Activated CD8-positive, alpha-beta T cell treated with anti-CD3 and anti-CD28 coated beads for 36 hours (primary cell): ENCODE measurements at regions not wholly inside any gene's neighbourhood (a gene's known extent, or its start where the extent isn't known, plus 50 kb on each side); places are given as distances from the start of the nearest gene placed in this dataset.

ENCODE experiments used
- ATAC-seq: fragments of 200-7000 bp; cut with Tn5 transposase; one replicate; pipeline ENCODE4 v1.10.0; 2021; ENCODE audit warnings: mild to moderate bottlenecking, moderate library complexity
- CTCF ChIA-PET: fragments of 350-600 bp; sonication (Branson Sonifier 250); formaldehyde crosslinking; loops from one replicate; lab custom pipeline; 2021; ENCODE audit warnings: antibody characterized with exemption; lab: Charles Lee
- POLR2A ChIA-PET: fragments of 350-600 bp; sonication (Branson Sonifier 250); formaldehyde crosslinking; loops from one replicate; lab custom pipeline; 2021; ENCODE audit warnings: antibody characterized with exemption; lab: Charles Lee
- DNase-seq: peaks from one replicate; pipeline ENCODE4 v3.0.0-alpha.2; 2020
- H3K27ac Mint-ChIP-seq: one replicate; pipeline ENCODE4 v1.8.0; 2021; ENCODE audit warnings: mild to moderate bottlenecking, mixed read lengths
- H3K27me3 Mint-ChIP-seq: one replicate; pipeline ENCODE4 v1.8.0; 2021; ENCODE audit warnings: mixed read lengths
- H3K36me3 Mint-ChIP-seq: one replicate; pipeline ENCODE4 v1.8.0; 2021; ENCODE audit warnings: low read depth, mixed read lengths
- H3K4me1 Mint-ChIP-seq: one replicate; pipeline ENCODE4 v1.8.0; 2021; ENCODE audit warnings: low read depth, mixed read lengths
- H3K4me3 Mint-ChIP-seq: one replicate; pipeline ENCODE4 v1.8.0; 2021; ENCODE audit warnings: mild to moderate bottlenecking, moderate library complexity, mixed read lengths
- H3K9me3 Mint-ChIP-seq: one replicate; pipeline ENCODE4 v1.8.0; 2021; ENCODE audit warnings: mixed read lengths
- intact Hi-C: fragments of 100-400 bp; cut with micrococcal nuclease; formaldehyde crosslinking; loops from one replicate; pipeline ENCODE4 v1.10.0; 2022
- TF ChIP-seq, protein P1 (sequence below): fragments of 200-600 bp; IDR thresholded peaks from one replicate; pipeline ENCODE4 v1.8.0; 2022; ENCODE audit warnings: antibody characterized with exemption, mild to moderate bottlenecking

DNA sequence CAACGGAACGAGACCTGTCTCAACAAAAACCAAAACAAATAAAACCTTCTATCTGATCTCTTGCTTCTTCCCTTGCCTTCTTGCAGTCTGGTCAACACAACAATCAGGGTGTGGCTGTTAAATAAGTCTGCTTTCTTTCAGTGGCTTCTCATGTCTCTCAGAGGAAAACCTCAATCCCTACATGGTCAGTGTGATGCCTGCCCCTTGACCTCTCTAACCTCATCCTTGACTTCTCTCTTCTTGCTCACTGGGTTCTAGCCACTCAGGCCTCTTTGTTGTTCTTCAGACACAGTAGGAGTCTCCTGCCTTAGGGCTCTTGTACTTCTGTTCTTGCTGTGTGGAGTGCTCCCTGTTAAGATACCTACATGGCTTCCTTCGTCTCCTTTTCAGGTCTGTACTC lies 220.4 kb downstream of the SDHAF3 start:
- H3K4me3 Mint-ChIP-seq: no peak overlapping the region
- ChIA-PET CTCF (no interaction called here), POLR2A (no interaction called here)
- DNase-seq: no peak
- no peak for ATAC-seq
- intact Hi-C loops: no loop called here
- H3K27ac Mint-ChIP-seq: no peak overlapping the region
- no peaks in the 10 kb centered on the region for H3K36me3 Mint-ChIP-seq
- no peaks in the 10 kb centered on the region for H3K27me3 Mint-ChIP-seq
- H3K9me3 Mint-ChIP-seq: peaks cover 1% of the 10 kb centered on the region
- no peaks in the 10 kb centered on the region for H3K4me1 Mint-ChIP-seq
- TF ChIP-seq, protein P1, sequence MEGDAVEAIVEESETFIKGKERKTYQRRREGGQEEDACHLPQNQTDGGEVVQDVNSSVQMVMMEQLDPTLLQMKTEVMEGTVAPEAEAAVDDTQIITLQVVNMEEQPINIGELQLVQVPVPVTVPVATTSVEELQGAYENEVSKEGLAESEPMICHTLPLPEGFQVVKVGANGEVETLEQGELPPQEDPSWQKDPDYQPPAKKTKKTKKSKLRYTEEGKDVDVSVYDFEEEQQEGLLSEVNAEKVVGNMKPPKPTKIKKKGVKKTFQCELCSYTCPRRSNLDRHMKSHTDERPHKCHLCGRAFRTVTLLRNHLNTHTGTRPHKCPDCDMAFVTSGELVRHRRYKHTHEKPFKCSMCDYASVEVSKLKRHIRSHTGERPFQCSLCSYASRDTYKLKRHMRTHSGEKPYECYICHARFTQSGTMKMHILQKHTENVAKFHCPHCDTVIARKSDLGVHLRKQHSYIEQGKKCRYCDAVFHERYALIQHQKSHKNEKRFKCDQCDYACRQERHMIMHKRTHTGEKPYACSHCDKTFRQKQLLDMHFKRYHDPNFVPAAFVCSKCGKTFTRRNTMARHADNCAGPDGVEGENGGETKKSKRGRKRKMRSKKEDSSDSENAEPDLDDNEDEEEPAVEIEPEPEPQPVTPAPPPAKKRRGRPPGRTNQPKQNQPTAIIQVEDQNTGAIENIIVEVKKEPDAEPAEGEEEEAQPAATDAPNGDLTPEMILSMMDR: no peak

DNA sequence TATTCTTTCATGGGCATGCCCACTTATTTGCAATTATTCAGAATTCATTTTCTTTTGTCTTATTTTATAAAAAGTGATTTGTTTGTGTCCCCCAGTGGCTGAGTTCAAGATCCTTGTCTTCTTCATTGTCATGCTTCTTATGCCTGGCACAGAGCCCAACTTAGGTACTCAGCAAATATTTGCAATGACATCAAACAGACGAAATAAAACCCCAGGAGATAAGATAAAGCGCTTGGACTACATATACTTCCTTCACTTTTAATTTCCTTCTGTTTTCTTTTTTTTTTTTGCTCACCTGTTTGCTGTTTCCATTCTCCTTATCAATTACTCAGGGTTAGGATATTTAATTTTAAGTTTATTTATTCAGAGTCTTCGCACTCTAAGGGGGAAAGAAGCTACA lies 225.0 kb downstream of the SDHAF3 start:
- CTCF ChIA-PET: no interaction called here
- H3K27me3 Mint-ChIP-seq: no peaks in the 10 kb centered on the region

DNA sequence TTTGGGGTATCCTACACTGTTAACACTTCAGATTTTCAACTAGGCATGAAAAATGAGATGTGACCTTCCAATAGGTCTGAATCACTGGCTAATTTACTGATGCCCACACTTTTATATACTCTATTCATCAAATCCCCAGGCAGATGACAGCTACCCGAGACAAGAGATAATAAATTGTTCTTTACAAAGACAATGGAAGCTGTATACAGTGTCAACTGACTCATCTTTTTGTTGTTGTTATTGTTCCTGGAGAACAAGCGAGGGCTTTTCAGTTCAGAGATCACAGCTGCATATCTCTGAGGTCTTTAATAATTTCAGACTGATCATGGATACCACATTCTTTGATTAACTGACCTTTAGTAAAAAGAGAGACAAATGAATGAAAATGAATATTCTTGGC lies 228.9 kb downstream of the SDHAF3 start:
- Mint-ChIP-seq H3K27ac (no peak overlapping the region), H3K4me1 (no peaks in the 10 kb centered on the region), H3K4me3 (no peak overlapping the region), H3K9me3 (peaks cover 4% of the 10 kb centered on the region), H3K27me3 (no peaks in the 10 kb centered on the region), H3K36me3 (no peaks in the 10 kb centered on the region)
- POLR2A ChIA-PET: no interaction called here
- ATAC-seq (no peak), DNase-seq (no peak)
- CTCF ChIA-PET: no interaction called here
- intact Hi-C loops: no loop called here
- TF ChIP-seq, protein P1: no peak

More for the DNA sequence above, 225.0 kb downstream of the SDHAF3 start:
- TF ChIP-seq, protein P1: no peak
- Mint-ChIP-seq H3K4me1 (no peaks in the 10 kb centered on the region), H3K9me3 (peaks cover 1% of the 10 kb centered on the region), H3K27ac (no peak overlapping the region), H3K4me3 (no peak overlapping the region), H3K36me3 (no peaks in the 10 kb centered on the region)
- no peak for ATAC-seq
- POLR2A ChIA-PET: no interaction called here
- intact Hi-C loops: no loop called here
- DNase-seq: no peak

DNA sequence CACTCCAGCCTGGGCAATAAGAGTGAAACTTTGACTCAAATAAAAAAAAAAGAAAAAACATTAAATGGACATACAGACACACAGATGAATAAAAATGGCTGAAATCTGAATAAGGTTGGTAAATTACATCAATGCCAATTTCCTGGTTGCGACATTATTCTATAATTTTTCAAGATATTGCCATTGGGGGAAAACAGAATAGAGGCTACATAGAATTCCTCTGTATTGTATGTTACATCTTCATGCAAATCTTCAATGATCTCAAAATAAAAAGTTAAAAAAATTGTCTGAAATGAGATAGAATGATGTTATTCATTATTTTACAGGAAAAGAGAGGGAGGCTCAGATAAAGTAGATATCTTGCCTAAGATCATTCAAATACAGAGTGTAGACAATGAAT lies 234.0 kb downstream of the SDHAF3 start:
- no peaks in the 10 kb centered on the region for H3K27me3 Mint-ChIP-seq
- CTCF ChIA-PET: no interaction called here
- ATAC-seq (no peak), DNase-seq (no peak)
- TF ChIP-seq, protein P1: no peak
- H3K4me3 Mint-ChIP-seq: no peak overlapping the region
- H3K9me3 Mint-ChIP-seq: peaks cover 6% of the 10 kb centered on the region
- intact Hi-C loops: no loop called here
- no peaks in the 10 kb centered on the region for H3K4me1 Mint-ChIP-seq
- POLR2A ChIA-PET: no interaction called here
- no peak overlapping the region for H3K27ac Mint-ChIP-seq
- H3K36me3 Mint-ChIP-seq: no peaks in the 10 kb centered on the region

- Mint-ChIP-seq H3K27ac (no peak overlapping the region), H3K27me3 (no peaks in the 10 kb centered on the region), H3K4me3 (no peak overlapping the region), H3K4me1 (no peaks in the 10 kb centered on the region), H3K36me3 (no peaks in the 10 kb centered on the region), H3K9me3 (no peaks in the 10 kb centered on the region)
- ChIA-PET CTCF (no interaction called here), POLR2A (no interaction called here)
- intact Hi-C loops: no loop called here
- no peak for DNase-seq
- ATAC-seq: no peak
- TF ChIP-seq, protein P1: no peak
These were observed 240.0 kb downstream of the SDHAF3 start for GRCh38 chr7:97357459-97357858.
